Gastroesophageal sphincter (tissue), 4 donors: ENCODE measurements at regions not wholly inside any gene's neighbourhood (a gene's known extent, or its start where the extent isn't known, plus 50 kb on each side); places are given as distances from the start of the nearest gene placed in this dataset.

ENCODE experiments used
- ATAC-seq: fragments of 150-250 bp; one replicate; pipeline ENCODE4 v1.9.1; 2016; ENCODE audit warnings: mild to moderate bottlenecking, moderate library complexity
- H3K27ac ChIP-seq, 4 donors: fragments of 200-600 bp; sonication (generic) in 3 of 4; 1 replicate in 3 of 4; 2 replicates in 1 of 4; pipeline ENCODE4 v1.5.1; 2016 to 2019
- H3K27me3 ChIP-seq: fragments of 200-600 bp; sonication (generic); one replicate; pipeline ENCODE4 v1.5.1; 2019
- H3K36me3 ChIP-seq, 2 donors: fragments of 200-600 bp; sonication (generic); one replicate each; pipeline ENCODE4 v1.5.1; 2019; ENCODE audit warnings: control low read depth in 1 of 2
- H3K4me1 ChIP-seq, 3 donors: fragments of 200-600 bp; sonication (generic); 1 replicate in 2 of 3; 2 replicates in 1 of 3; pipeline ENCODE4 v1.5.1; 2016 to 2019; ENCODE audit warnings: control low read depth in 2 of 3
- H3K4me3 ChIP-seq, 2 donors: fragments of 200-600 bp; sonication (generic); one replicate each; pipeline ENCODE4 v1.5.1; 2019; ENCODE audit warnings: mild to moderate bottlenecking in 1 of 2, moderate library complexity in 1 of 2
- H3K9me3 ChIP-seq, 3 donors: fragments of 200-600 bp; sonication (generic); one replicate each; pipeline ENCODE4 v1.5.1; 2017 to 2019; ENCODE audit warnings: control low read depth in 2 of 3
- CTCF ChIP-seq, 4 experiments: fragments of 200-600 bp in 2 of 4; fragments of 450-650 bp in 2 of 4; sonication (generic) in 1 of 4; IDR thresholded peaks; one replicate each; pipeline ENCODE4 v1.5.1; 2017 to 2019; ENCODE audit warnings: antibody characterized with exemption in 4 of 4, mild to moderate bottlenecking in 2 of 4, moderate library complexity in 2 of 4
- EP300 ChIP-seq: sonication (generic); formaldehyde crosslinking; IDR thresholded peaks from one replicate; pipeline ENCODE4 v1.6.1; 2017; ENCODE audit warnings: antibody characterized with exemption, mild to moderate bottlenecking
- POLR2A ChIP-seq, 2 donors: fragments of 450-650 bp; IDR thresholded peaks; one replicate each; pipeline ENCODE4 v1.6.1; 2017; ENCODE audit warnings: antibody characterized with exemption in 2 of 2, mild to moderate bottlenecking in 2 of 2, moderate library complexity in 1 of 2
- POLR2AphosphoS5 ChIP-seq: sonication (generic); formaldehyde crosslinking; IDR thresholded peaks from one replicate; pipeline ENCODE4 v1.6.1; 2017; ENCODE audit warnings: antibody characterized with exemption
- WGBS, 2 donors: methylation state at CpG; one replicate each; pipeline ENCODE4 v1.1.5; 2018; ENCODE audit warnings: low coverage in 1 of 2; 5-methylcytosine and 5-hydroxymethylcytosine counted together

GRCh38 chr5:145294331-145294730 is 540.8 kb downstream of the PRELID2 start:
- no peaks in the 10 kb centered on the region for H3K27me3 ChIP-seq
- no peak overlapping the region for H3K4me3 ChIP-seq
- no peaks in the 10 kb centered on the region for H3K36me3 ChIP-seq
- TF ChIP-seq EP300 (no peak), POLR2AphosphoS5 (no peak), POLR2A (IDR thresholded peaks at IDR 0.05) (no peak), CTCF (IDR thresholded peaks at IDR 0.05) (no peak)
- no peak for ATAC-seq
- H3K4me1 ChIP-seq = no peaks in the 10 kb centered on the region
- no peak overlapping the region for H3K27ac ChIP-seq
- no peaks in the 10 kb centered on the region for H3K9me3 ChIP-seq
- WGBS, 2 donors = 59% methylated on average over 2 of the region's 2 CpGs

GRCh38 chr5:145293716-145294115 is 541.4 kb downstream of the PRELID2 start:
- no peaks in the 10 kb centered on the region for H3K9me3 ChIP-seq
- no peaks in the 10 kb centered on the region for H3K27me3 ChIP-seq
- no peak overlapping the region for H3K4me3 ChIP-seq
- TF ChIP-seq CTCF (IDR thresholded peaks at IDR 0.05) (no peak), POLR2A (IDR thresholded peaks at IDR 0.05) (no peak), POLR2AphosphoS5 (no peak), EP300 (no peak)
- H3K27ac ChIP-seq = no peak overlapping the region
- WGBS, 2 donors = 60 to 85% methylated on average over 1 of the region's 1 CpG
- no peaks in the 10 kb centered on the region for H3K36me3 ChIP-seq
- ATAC-seq = no peak
- no peaks in the 10 kb centered on the region for H3K4me1 ChIP-seq

- ATAC-seq = no peak
- 15 to 21% methylated on average over 3 of the region's 3 CpGs for WGBS, 2 donors
- no peaks in the 10 kb centered on the region for H3K9me3 ChIP-seq
- no peak overlapping the region for H3K4me3 ChIP-seq
- no peaks in the 10 kb centered on the region for H3K27me3 ChIP-seq
- no peak overlapping the region for H3K27ac ChIP-seq
- TF ChIP-seq CTCF (IDR thresholded peaks at IDR 0.05) (no peak), POLR2A (IDR thresholded peaks at IDR 0.05) (no peak), EP300 (no peak), POLR2AphosphoS5 (no peak)
- no peaks in the 10 kb centered on the region for H3K36me3 ChIP-seq
- no peaks in the 10 kb centered on the region for H3K4me1 ChIP-seq
Observed at GRCh38 chr5:145292278-145292677, 542.9 kb downstream of the PRELID2 start.

- Histone ChIP-seq H3K27me3 (no peaks in the 10 kb centered on the region), H3K36me3 (no peaks in the 10 kb centered on the region), H3K4me1 (no peaks in the 10 kb centered on the region), H3K27ac (no peak overlapping the region), H3K9me3 (no peaks in the 10 kb centered on the region), H3K4me3 (no peak overlapping the region)
- no peak for ATAC-seq
- 45 to 53% methylated on average over 2 to 3 of the region's 3 CpGs for WGBS, 2 donors
- TF ChIP-seq POLR2AphosphoS5 (no peak), POLR2A (IDR thresholded peaks at IDR 0.05) (no peak), CTCF (IDR thresholded peaks at IDR 0.05) (no peak), EP300 (no peak)
Observed at GRCh38 chr5:145283141-145283810, 551.9 kb downstream of the PRELID2 start.

- Histone ChIP-seq H3K9me3 (no peaks in the 10 kb centered on the region), H3K27ac (no peak overlapping the region), H3K27me3 (no peaks in the 10 kb centered on the region), H3K36me3 (no peaks in the 10 kb centered on the region), H3K4me1 (no peaks in the 10 kb centered on the region), H3K4me3 (no peak overlapping the region)
- no peak for ATAC-seq
- TF ChIP-seq EP300 (no peak), CTCF (IDR thresholded peaks at IDR 0.05) (no peak), POLR2AphosphoS5 (no peak)
- 73% methylated on average over 2 of the region's 2 CpGs; no CpG with 5 or more reads in 1 of the 2 donors for WGBS, 2 donors
Observed at GRCh38 chr5:145280806-145281205, 554.3 kb downstream of the PRELID2 start.
